K562 (cell line): ENCODE measurements at regions not wholly inside any gene's neighbourhood (a gene's known extent, or its start where the extent isn't known, plus 50 kb on each side); places are given as distances from the start of the nearest gene placed in this dataset.

ENCODE experiments used
- SIN3B ChIP-seq: fragments of 450-650 bp; IDR thresholded peaks from 2 replicates; pipeline ENCODE4 v1.6.1; 2017; ENCODE audit warnings: low read depth, mild to moderate bottlenecking, moderate library complexity
- ZNF274 ChIP-seq: IDR thresholded peaks from 2 replicates; pipeline ENCODE4 v1.6.1; 2011; ENCODE audit warnings: low read depth, mild to moderate bottlenecking, low read length, moderate library complexity, borderline replicate concordance
- TF ChIP-seq, protein P1 (sequence below): sonication (generic); formaldehyde crosslinking; IDR thresholded peaks from 2 replicates; pipeline ENCODE4 v1.8.0; 2022; ENCODE audit warnings: mild to moderate bottlenecking, missing genetic modification reagents, borderline replicate concordance

DNA sequence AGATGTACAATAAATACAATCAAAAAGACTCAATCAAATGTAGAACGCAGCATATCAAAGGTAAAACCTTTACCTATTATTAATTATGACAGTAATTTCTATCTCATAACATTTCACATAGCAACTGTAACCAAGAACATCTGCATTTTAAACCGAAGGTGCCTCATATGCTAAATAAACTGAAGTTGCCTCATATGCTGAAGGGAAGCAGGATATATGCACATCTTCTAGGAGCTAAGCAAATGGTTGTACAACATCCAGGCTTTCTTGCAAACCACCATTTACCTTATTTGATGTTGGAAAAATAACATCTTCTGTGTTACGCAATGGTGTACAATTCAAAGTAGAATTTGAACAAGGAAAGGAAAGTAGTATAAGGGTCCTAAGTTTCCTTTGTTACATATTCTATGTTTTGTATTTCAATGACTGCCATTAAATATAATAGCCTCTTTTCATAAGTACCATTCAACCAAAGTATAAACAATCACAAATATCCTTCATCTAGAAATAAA lies 145.9 kb downstream of the SATB1 start:
- TF ChIP-seq, protein P1, sequence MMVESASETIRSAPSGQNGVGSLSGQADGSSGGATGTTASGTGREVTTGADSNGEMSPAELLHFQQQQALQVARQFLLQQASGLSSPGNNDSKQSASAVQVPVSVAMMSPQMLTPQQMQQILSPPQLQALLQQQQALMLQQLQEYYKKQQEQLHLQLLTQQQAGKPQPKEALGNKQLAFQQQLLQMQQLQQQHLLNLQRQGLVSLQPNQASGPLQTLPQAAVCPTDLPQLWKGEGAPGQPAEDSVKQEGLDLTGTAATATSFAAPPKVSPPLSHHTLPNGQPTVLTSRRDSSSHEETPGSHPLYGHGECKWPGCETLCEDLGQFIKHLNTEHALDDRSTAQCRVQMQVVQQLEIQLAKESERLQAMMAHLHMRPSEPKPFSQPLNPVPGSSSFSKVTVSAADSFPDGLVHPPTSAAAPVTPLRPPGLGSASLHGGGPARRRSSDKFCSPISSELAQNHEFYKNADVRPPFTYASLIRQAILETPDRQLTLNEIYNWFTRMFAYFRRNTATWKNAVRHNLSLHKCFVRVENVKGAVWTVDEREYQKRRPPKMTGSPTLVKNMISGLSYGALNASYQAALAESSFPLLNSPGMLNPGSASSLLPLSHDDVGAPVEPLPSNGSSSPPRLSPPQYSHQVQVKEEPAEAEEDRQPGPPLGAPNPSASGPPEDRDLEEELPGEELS (CRISPR knock-in tag): no peak
- TF ChIP-seq ZNF274 (no peak), SIN3B (no peak)
